ENCODE measurements at regions not wholly inside any gene's neighbourhood (a gene's known extent, or its start where the extent isn't known, plus 50 kb on each side); places are given as distances from the start of the nearest gene placed in this dataset.
"Not testable (repeated sequence)": the region's sequence is repeated elsewhere in the genome, so short reads cannot be mapped to it uniquely, and the experiment has no call there.

DNA sequence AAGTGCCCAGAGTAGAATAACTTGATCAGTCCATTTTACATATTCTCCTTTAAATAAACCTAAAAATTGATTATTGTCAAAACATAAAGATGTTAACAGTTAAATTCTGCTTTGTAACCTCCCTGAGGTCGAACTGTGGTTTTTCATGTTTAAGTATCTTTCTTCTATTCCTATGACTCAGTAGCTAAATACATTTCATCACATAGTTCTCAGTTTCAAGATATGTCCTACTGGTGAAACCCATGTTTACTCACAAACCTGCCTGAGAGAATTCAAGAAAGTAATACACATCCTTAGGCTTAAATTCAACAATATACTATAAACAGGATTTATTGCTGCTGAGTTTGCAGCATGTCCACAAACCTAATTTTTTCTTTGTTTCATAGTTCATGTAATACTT is 692.9 kb downstream of the ZPLD1 start:
- no peak for DNase-seq (ENCODE audit: low spot score in 2 of 2)
- FAIRE-seq: no peak

DNA sequence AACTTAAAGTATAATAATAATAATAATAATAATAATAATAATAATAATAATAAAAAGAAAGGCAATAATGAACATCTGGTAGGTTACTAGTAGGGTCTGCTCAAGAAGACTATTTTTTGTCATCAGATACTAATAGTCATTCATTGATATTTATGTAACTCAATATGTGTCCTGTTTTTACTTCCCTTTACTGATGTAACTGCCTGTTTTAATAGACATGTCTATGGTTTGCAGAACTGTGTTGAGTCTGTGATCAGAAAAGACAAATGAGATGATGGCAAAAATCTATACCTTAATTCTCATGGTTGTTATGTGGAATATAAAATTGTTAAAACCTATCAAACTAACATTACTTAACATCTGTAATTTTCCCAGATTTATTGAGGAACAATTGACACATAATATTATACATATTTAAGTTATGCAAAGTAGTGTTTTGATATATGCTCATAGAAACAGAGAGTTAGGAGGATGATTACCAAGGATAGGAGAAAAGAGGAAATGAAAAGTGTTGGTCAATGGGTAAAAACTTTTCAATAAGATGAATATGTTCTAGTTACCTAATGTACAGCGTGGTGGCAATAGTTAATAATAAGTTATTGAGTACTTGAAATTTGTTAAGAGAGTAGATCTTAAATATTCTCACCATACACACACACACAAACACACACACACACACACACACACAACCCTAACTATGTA is 699.4 kb downstream of the ZPLD1 start:
- FAIRE-seq: no peak
- DNase-seq (ENCODE audit: low spot score in 2 of 2): no peak

DNA sequence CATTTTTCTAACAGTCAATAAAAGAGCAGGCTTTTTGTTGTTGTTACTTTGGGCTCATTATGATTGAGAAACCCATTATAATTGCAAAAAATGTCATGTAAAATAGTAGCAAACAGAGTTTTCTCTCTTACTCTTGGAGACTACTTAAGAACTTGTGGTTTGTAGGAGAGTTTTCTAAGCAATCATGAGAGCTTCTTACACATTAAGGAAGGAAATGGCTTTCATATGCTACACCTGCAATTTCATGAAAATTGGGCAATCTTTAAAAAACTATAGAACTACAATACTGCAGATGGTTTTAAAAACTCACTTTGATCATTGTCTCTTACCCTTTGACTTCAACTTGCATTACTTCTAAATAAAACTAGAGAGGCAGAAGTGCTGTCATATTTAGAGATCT is 701.8 kb downstream of the ZPLD1 start:
- DNase-seq (ENCODE audit: low spot score in 2 of 2) (no peak), FAIRE-seq (no peak)

DNA sequence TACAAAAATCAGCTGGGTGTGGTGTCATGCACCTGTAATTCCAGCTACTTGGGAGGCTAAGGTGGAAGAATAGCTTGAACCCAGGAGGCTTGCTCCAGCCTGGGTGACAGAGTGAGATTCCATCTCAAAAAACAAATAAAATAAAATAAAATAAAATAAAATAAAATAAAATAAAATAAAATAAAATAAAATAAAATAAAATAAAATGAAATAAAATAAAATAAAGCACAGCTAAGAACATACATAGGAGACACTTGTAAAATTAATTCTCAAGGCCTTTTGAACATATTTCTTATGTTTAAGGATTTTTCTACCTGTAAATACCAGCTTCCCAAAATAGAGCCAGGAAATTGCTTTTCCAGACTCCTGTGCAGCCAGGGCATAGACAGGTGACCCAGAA is 703.0 kb downstream of the ZPLD1 start:
- no peak for DNase-seq (ENCODE audit: low spot score in 2 of 2)
- FAIRE-seq: no peak

DNA sequence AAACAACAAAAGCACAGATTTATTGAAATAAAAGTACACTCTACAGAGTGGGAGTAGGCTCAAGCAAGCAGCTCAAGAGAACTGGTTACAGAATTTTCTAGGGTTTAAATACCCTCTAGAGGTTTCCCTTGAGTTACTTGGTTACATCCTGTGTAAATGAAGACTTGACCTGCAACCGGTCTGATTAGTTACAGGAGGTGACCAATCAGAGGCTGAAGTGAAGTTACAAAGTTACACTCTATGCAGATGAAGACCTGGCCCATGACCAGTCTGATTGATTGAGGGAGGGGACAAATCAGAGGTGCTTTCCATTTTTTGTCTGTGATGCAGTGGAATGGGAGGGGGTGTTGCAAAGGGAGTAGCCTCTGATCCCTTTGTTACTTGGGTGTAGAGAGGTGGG is 723.4 kb downstream of the ZPLD1 start:
- DNase-seq (ENCODE audit: low spot score in 2 of 2) (no peak), FAIRE-seq (no peak)

DNA sequence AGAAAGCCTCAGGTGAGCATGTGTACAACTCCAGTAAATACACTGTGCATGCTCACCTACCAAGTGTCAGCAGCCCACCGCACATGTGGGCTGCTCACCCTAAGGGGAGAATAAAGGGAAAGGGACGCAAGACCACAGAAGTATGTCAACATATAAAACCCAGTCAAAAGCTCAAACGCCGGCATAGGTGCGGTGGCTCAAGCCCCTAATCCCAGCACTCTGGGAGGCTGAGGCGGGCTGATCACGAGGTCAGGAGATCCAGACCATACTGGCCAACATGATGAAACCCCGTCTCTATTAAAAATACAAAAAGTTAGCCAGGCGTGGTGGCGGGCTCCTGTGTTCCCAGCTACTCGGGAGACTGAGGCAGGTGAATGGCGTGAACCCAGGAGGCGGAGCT is 732.1 kb downstream of the ZPLD1 start:
- DNase-seq (ENCODE audit: low spot score in 2 of 2) (no peak), FAIRE-seq (no peak)

DNA sequence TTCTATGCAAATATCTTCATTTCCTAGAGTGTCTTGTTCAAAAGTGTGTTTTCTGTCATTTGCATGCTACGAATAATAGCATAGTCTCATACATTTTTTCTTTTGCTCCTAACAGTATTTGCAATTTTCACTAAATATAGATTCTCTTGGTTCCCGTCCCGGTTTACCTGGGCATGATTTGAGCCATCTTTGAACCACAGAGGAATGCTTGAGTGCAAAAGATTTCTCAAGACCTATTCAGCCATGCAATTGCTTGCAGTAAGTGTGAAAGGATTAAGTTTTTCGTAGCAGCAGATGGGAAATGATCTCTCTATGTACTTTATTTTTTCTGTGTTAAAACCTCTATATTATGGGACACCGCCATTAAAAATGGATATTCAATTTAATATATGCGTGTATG is 733.0 kb downstream of the ZPLD1 start:
- no peak for DNase-seq (ENCODE audit: low spot score in 2 of 2)
- FAIRE-seq: no peak

DNA sequence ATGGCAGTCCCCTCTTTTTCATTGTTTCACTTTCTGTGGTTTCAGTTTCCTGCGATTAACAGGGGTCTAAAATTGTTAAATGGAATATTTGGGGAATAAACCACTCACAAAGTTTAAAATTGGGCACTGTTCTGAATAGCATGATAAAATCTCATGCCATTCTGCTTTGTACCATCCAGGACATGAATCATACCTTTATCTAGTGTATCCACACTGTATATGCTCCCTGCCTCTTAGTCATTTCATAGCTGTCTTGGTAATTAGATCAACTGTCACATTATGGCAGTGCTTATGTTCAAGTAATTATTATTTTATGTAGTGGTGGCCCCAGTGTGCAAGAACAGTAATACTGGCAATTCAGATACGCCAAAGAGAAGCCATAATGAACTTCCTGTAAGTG is 734.5 kb downstream of the ZPLD1 start:
- DNase-seq (ENCODE audit: low spot score in 2 of 2): no peak
- no peak for FAIRE-seq

DNA sequence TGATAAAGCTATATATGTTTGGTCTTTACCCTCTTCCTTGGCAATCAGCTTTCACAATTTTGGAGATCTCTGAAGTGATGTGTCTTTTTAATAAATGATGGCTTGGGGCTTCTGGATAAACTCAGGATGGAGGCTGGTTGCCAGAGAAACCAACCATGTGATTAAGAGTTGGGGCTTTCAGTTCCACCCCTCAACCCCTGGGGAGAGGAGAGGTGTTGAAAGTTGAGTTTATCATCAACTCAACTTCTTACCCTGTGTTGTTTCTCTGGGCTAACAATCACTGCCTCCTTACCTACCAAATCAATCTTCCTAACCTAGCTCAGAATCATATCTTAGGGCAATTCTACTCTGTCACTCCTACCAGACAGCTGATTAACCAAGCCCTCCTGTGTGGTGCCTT is 735.8 kb downstream of the ZPLD1 start:
- DNase-seq (ENCODE audit: low spot score in 2 of 2) (no peak), FAIRE-seq (no peak)

DNA sequence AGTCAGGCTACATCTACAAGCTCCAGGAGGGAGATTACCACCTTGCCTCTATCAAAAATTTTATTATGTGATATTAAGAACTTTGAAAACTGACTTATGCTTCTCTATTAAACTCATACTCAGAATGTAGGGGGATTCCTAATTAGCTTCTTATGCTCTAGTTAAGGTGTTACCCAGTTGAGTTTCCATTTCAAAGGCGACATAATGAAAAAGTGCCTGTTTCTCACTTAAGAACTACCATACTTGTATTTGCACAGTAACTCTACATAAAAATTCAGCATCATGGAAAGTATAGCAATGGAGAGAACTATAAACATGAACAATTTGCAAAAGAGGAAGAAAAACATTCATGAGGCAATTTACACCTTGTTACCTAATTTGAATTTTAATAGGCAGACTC is 739.1 kb downstream of the ZPLD1 start:
- no peak for FAIRE-seq
- DNase-seq (ENCODE audit: low spot score in 2 of 2): no peak

DNA sequence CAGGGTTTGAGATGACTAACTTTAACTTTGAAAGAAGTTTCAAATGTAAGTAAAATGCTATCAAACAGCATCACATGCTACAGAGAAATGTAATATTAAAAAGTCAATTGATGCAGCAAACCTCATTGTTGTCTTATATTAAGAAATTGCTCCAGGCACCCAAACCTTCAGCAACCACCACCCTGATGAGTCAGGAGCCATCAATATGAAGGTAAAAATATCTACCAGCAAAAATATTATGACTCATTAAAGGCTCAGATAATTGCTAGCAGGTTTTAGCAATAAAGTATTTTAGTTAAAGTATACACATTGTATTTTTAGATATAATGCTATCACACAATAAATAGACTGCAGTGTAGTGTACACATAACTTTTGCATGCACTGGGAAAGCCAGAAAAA is 746.3 kb downstream of the ZPLD1 start:
- FAIRE-seq (no peak), DNase-seq (ENCODE audit: low spot score in 2 of 2) (no peak)

DNA sequence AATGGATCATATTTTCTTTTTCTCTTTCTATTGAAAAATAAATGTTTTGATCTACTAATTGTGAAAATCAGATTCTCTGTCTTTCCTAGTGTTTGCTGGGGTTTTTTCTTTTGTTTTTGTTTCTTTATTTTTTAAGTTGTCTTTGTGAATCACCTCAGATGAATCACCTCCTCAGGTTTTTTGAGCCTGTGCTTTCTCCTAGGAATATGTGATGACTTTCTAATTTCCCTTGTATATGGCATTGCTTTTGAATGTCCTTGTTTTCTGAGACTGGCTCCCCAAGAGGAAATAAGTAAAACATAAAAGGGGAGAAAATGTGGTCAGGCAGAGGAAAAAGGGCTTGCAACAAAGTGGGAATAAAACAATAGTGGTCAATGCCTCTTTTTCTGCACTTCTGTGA is 750.0 kb downstream of the ZPLD1 start:
- no peak for FAIRE-seq
- no peak for DNase-seq (ENCODE audit: low spot score in 2 of 2)

DNA sequence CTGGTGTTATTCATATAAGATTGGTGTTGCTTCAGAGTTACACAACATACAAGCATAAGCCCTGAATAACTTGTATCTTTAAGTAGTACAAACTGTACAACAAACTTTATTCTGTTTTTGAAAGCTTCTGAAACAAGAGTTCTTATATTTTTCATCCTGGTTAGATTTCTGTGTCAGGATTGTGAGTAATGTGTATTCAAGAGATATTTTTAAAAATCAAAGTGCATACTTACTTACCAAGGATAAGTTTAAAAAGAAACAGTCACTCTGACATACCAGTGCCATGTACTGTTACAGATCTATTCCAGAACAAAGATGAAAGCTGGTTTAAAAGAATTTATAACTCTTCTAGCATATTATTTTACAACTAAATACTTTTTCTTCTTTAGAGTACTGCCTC is 755.1 kb downstream of the ZPLD1 start:
- no peak for FAIRE-seq
- no peak for DNase-seq (ENCODE audit: low spot score in 2 of 2)

DNA sequence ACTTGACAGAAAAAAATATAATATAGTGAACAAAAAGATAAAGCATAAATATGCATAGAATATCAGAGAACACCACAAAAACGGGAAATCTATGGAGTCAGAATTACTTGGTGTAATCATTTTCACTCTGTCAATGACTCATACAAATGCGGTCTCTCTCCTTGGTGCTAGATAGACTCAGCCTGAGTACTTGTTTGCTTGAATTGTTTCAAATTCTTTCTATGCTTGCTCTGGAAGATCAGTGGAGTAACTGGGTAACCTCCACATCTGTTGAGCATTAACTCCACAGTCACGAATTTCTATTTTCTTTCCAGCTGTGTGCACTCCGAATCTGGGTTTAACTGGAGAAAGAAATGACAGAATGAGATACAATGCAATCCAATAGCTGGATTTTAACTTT is 760.4 kb downstream of the ZPLD1 start:
- FAIRE-seq: no peak
- no peak for DNase-seq (ENCODE audit: low spot score in 2 of 2)

DNA sequence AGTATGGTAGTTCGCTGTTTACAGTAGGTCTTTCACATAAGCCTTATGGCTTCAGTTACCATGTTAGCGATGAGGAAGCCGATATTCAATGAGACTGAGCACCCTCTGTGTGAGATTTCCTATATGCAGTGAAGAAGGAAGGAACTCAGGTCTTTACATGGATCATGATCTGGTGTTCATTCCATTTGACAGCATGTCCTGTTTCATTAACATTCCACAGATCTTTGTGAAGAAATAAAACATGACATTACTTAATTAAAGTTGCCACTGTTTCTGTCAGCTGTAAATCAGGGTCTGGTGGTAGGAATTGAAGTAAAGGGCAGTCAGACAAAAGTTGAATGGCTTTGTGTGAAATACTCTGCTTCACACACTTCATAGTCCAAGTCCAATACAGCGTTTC is 768.6 kb downstream of the ZPLD1 start:
- FAIRE-seq: no peak

DNA sequence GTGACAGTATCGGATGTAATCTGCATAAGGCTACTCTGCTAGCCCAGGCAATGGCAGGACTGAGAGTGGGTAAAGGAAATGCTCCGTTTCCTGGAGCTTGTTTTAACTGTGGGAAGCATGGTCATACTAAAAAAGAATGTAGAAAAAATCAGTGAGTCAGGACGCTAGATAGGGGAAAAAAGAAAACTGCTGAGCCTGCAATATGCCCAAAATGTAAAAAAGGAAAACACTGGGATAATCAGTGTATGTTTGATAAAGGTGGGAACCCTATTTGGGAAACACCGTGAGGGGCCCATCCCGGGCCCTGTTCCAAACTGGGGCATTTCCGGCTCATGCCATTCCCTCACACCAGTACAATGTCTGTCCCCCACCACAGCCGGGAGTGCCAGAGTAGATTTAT is 775.8 kb downstream of the ZPLD1 start:
- FAIRE-seq (no peak), DNase-seq (ENCODE audit: low spot score in 2 of 2) (no peak)

More for the DNA sequence above, 768.6 kb downstream of the ZPLD1 start:
- no peak for DNase-seq (ENCODE audit: low spot score in 2 of 2)

DNA sequence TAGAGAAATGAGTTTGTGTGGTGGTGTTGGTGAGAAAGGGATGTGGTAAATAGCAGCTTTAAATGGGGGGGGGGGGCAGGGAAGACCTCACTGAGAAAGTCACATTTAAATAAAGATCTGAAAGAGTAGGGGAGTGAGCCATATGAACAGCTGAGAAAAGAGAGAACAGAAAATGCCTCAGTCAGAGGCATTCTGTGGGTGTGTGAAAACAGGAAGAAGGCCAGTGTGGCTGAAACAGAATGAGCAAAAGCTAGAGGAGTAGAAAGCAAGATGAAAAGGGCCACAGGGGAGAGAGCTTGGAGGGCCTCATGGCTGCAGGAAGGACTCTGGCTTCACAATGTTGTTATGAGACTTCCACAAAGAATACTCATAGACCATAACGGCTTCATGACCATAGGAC is 783.3 kb downstream of the ZPLD1 start:
- FAIRE-seq (no peak), DNase-seq (ENCODE audit: low spot score in 2 of 2) (no peak)

DNA sequence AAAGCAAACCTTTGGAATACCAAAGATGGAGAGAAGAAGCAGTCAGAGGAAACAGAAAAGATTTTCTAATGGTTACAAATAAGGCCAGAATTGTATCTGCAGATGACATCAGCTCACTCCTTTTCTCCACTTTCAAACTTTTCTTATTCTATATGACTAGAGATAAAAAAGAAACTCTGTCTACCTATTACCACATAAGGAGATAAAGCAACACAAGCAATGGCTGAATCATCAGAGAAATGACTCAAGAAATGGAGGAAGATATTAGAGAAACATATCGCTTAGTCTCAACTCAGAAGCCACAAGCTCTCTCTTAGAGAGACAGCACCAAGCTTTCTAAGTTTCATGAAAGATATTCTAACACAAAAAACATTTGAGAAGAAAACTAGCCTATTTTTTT is 784.0 kb downstream of the ZPLD1 start:
- FAIRE-seq: no peak

DNA sequence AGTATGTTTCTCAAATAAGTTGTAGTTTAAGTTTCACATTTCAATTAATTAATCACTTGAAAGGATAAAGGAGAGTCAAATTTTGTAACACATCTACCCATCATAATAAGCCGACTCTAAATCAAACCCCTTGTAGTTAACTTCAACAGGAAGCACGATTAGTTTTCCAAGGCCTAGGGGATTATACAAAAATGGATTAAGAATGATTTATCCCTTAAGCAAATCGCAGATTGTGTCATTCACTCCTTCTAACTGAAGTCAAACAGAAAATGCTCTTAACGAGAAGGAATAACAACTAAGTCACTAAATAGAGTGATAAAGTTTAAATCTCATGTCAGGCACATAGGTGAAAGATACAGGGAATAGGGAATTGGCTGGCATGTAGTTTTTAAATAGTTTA is 792.8 kb downstream of the ZPLD1 start:
- FAIRE-seq: no peak

More for the DNA sequence above, 784.0 kb downstream of the ZPLD1 start:
- no peak for DNase-seq (ENCODE audit: low spot score in 2 of 2)

DNA sequence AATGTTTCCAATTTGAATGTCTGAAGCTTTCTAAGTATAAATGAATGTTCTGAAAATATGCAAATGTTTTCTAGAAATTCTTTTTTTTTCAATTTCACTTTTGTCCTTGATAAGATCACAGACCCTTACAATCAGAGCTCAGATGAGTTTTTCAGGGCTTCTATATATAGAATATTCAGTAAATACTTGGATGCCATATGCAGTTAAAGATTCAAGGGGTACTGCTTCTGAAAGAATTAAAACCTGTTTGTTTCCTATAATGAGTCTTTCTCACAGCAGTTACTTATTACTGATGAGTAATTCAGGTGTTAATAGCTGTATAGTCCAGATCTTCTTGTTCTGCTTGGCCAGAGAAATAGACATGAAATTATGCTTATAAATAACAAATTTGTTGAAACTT is 812.6 kb downstream of the ZPLD1 start:
- FAIRE-seq (no peak), DNase-seq (ENCODE audit: low spot score in 2 of 2) (no peak)

More for the DNA sequence above, 792.8 kb downstream of the ZPLD1 start:
- no peak for DNase-seq (ENCODE audit: low spot score in 2 of 2)

DNA sequence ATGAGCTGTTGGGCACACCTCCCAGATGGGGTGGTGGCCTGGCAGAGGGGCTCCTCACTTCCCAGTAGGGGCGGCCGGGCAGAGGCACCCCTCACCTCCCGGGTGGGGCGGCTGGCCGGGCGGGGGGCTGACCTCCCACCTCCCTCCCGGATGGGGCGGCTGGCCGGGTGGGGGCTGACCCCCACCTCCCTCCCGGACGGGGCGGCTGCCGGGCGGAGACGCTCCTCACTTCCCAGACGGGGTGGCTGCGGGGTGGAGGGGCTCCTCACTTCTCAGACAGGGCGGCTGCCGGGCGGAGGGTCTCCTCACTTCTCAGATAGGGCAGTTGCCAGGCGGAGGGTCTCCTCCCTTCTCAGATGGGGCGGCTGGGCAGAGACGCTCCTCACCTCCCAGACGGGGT is 820.0 kb downstream of the ZPLD1 start:
- FAIRE-seq; DNase-seq (ENCODE audit: low spot score in 2 of 2): not testable (repeated sequence)

DNA sequence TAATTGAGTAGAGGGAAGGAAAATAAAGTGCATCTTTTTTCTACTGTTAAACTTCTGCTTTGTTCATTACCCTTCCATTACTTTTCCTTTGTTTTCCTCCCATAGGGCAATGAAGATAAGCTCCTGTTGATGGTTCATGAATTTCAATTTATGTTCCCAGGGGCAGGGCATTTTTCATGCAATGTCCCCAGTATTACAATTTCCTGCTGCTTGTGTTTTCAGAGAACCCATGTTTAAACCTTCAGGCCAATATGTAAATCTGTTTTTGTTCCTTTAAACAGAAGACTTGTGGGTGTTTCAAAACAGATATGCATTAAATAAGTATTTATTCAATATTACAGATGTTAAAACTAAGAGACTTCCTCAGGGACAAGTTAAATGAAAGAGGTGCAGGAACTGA is 834.5 kb downstream of the ZPLD1 start:
- FAIRE-seq: no peak

DNA sequence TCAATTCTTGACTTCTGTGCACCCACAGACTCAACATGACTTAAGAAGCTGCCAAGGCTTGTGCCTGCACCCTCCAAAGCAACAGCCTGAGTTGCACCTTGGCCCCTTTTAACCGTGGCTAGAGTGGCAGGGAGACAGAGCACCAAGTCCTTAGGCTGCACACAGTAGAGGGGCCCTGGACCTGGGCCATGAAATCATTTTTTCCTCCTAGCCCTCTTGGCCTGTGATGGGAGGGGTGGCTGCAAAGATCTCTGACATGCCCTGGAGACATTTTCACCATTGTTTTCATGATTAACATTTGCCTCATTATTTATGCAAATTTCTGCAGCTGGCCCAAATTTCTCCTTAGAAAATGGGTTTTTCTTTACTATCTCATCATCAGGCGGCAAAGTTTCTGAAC is 836.8 kb downstream of the ZPLD1 start:
- FAIRE-seq (no peak), DNase-seq (ENCODE audit: low spot score in 2 of 2) (no peak)

More for the DNA sequence above, 834.5 kb downstream of the ZPLD1 start:
- no peak for DNase-seq (ENCODE audit: low spot score in 2 of 2)
